Spleen (tissue), 7 donors: ENCODE measurements at regions not wholly inside any gene's neighbourhood (a gene's known extent, or its start where the extent isn't known, plus 50 kb on each side); places are given as distances from the start of the nearest gene placed in this dataset.

Experiments used
- CTCF ChIP-seq, 11 experiments: fragments of 200-600 bp in 7 of 11; fragments of 450-650 bp in 4 of 11; sonication (generic) in 4 of 11; IDR thresholded peaks in 8 of 11; conservative IDR thresholded peaks in 3 of 11; 1 replicate in 7 of 11; 2 replicates in 4 of 11; pipeline versions ENCODE4 v1.4.0 to v1.8.0; 2016 to 2021; ENCODE audit warnings: antibody characterized with exemption in 11 of 11, inconsistent platforms in 4 of 11, mild to moderate bottlenecking in 1 of 11
- POLR2A ChIP-seq, 3 donors: fragments of 450-650 bp; IDR thresholded peaks; one replicate each; pipeline ENCODE4 v1.5.1; 2017; ENCODE audit warnings: antibody characterized with exemption in 3 of 3, mild to moderate bottlenecking in 1 of 3
- POLR2AphosphoS5 ChIP-seq, 3 donors: sonication (generic); formaldehyde crosslinking; IDR thresholded peaks; one replicate each; pipeline ENCODE4 v1.5.1; 2017; ENCODE audit warnings: antibody characterized with exemption in 3 of 3
- donor health status: DM: no; HTN: no; CAD: no; lungs with moderate emphysema.
- donor health status: DM: no; HTN: no; CAD: no.
- donor health status: DM: no; HTN: no; CAD: no.

- TF ChIP-seq CTCF (IDR thresholded peaks at IDR 0.05 in 8 of 11, conservative IDR thresholded peaks at IDR 0.05 in 3 of 11): no peak
- no peak for TF ChIP-seq POLR2AphosphoS5 (IDR thresholded peaks at IDR 0.05)
- TF ChIP-seq POLR2A (IDR thresholded peaks at IDR 0.05): no peak
Measured at GRCh38 chr1:208684192-208684591, 440.0 kb upstream of the PLXNA2 start.
